HL-60 (cell line): ENCODE measurements at regions not wholly inside any gene's neighbourhood (a gene's known extent, or its start where the extent isn't known, plus 50 kb on each side); places are given as distances from the start of the nearest gene placed in this dataset.

Experiments used
- DNase-seq, 2 experiments: peaks; one replicate each; pipeline ENCODE4 v3.0.0-alpha.2; 2010 to 2020; ENCODE audit warnings: low read depth in 1 of 2, low spot score in 1 of 2
- H3K27ac ChIP-seq: fragments of 250-450 bp; sonication (Bioruptor Pico); replicated peaks from 2 replicates; pipeline ENCODE4 v1.5.1; 2020; ENCODE audit warnings: mild to moderate bottlenecking, moderate library complexity
- H3K27me3 ChIP-seq: fragments of 250-450 bp; sonication (Bioruptor Pico); 2 replicates; pipeline ENCODE4 v1.5.1; 2021; ENCODE audit warnings: mild to moderate bottlenecking, moderate library complexity; ENCODE audit not compliant: insufficient read depth, poor library complexity, severe bottlenecking
- H3K4me3 ChIP-seq: replicated peaks from 2 replicates; pipeline ENCODE4 v1.5.1; 2011; ENCODE audit warnings: mild to moderate bottlenecking, control low read depth, low read length; ENCODE audit not compliant: insufficient read depth
- GABPA ChIP-seq: IDR thresholded peaks from 2 replicates; pipeline ENCODE4 v1.6.1; 2012; ENCODE audit warnings: low read depth
- POLR2AphosphoS5 ChIP-seq: IDR thresholded peaks from 2 replicates; pipeline ENCODE4 v1.6.1; 2012; ENCODE audit warnings: low read depth
- REST ChIP-seq: IDR thresholded peaks from 2 replicates; pipeline ENCODE4 v1.6.1; 2012; ENCODE audit warnings: low read depth; ENCODE audit not compliant: insufficient replicate concordance
- SPI1 ChIP-seq: IDR thresholded peaks from 2 replicates; pipeline ENCODE4 v1.6.1; 2012; ENCODE audit warnings: low read depth, mild to moderate bottlenecking, borderline replicate concordance
- TF ChIP-seq, protein P1 (sequence below): IDR thresholded peaks from one replicate; pipeline ENCODE4 v1.5.1; 2011; ENCODE audit warnings: low read length, control low read depth, inconsistent platforms; ENCODE audit not compliant: insufficient read depth

GRCh38 chr1:168408884-168409283 is 128.2 kb downstream of the TBX19 start:
- H3K27ac ChIP-seq, result no peak overlapping the region
- H3K4me3 ChIP-seq, result no peak overlapping the region
- H3K27me3 ChIP-seq, result no peaks in the 10 kb centered on the region
- DNase-seq, result no peak
- TF ChIP-seq POLR2AphosphoS5 (no peak), GABPA (no peak), REST (no peak), SPI1 (no peak)
- TF ChIP-seq, protein P1, sequence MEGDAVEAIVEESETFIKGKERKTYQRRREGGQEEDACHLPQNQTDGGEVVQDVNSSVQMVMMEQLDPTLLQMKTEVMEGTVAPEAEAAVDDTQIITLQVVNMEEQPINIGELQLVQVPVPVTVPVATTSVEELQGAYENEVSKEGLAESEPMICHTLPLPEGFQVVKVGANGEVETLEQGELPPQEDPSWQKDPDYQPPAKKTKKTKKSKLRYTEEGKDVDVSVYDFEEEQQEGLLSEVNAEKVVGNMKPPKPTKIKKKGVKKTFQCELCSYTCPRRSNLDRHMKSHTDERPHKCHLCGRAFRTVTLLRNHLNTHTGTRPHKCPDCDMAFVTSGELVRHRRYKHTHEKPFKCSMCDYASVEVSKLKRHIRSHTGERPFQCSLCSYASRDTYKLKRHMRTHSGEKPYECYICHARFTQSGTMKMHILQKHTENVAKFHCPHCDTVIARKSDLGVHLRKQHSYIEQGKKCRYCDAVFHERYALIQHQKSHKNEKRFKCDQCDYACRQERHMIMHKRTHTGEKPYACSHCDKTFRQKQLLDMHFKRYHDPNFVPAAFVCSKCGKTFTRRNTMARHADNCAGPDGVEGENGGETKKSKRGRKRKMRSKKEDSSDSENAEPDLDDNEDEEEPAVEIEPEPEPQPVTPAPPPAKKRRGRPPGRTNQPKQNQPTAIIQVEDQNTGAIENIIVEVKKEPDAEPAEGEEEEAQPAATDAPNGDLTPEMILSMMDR, result no peak

- Histone ChIP-seq H3K27ac (no peak overlapping the region), H3K4me3 (no peak overlapping the region)
Observed at GRCh38 chr1:168408539-168408865, 127.8 kb downstream of the TBX19 start.

GRCh38 chr1:168407832-168408538 is 127.3 kb downstream of the TBX19 start:
- H3K4me3 ChIP-seq, result no peak overlapping the region
- no peak for TF ChIP-seq POLR2AphosphoS5
- TF ChIP-seq, protein P1, result no peak
- no peak for TF ChIP-seq REST
- TF ChIP-seq GABPA, result no peak
- TF ChIP-seq SPI1, result no peak

More at GRCh38 chr1:168408539-168408865, 127.8 kb downstream of the TBX19 start:
- H3K27me3 ChIP-seq, result no peaks in the 10 kb centered on the region
- TF ChIP-seq POLR2AphosphoS5 (no peak), REST (no peak), GABPA (no peak)
- TF ChIP-seq, protein P1, result no peak
- DNase-seq, result no peak

More at GRCh38 chr1:168407832-168408538, 127.3 kb downstream of the TBX19 start:
- no peak for DNase-seq
- Histone ChIP-seq H3K27ac (no peak overlapping the region), H3K27me3 (no peaks in the 10 kb centered on the region)
